HG02623 (cell line): ENCODE measurements at regions not wholly inside any gene's neighbourhood (a gene's known extent, or its start where the extent isn't known, plus 50 kb on each side); places are given as distances from the start of the nearest gene placed in this dataset.
"Not testable (repeated sequence)": the region's sequence is repeated elsewhere in the genome, so short reads cannot be mapped to it uniquely, and the experiment has no call there.

Experiments used
- ATAC-seq: cut with Tn5 transposase; IDR thresholded peaks from one replicate; pipeline ENCODE4 v1.9.1; 2021; ENCODE audit warnings: moderate library complexity; ENCODE audit not compliant: unreplicated experiment

- no peak for ATAC-seq
These were observed 226.0 kb upstream of the PTGER4 start for GRCh38 chr5:40453689-40454088.

GRCh38 chr5:40452874-40453624 is 226.7 kb upstream of the PTGER4 start:
- ATAC-seq = no peak

GRCh38 chr5:40447438-40447837 is 232.3 kb upstream of the PTGER4 start:
- ATAC-seq = no peak

- ATAC-seq = no peak
These were observed 232.8 kb upstream of the PTGER4 start for GRCh38 chr5:40446910-40447309.

DNA sequence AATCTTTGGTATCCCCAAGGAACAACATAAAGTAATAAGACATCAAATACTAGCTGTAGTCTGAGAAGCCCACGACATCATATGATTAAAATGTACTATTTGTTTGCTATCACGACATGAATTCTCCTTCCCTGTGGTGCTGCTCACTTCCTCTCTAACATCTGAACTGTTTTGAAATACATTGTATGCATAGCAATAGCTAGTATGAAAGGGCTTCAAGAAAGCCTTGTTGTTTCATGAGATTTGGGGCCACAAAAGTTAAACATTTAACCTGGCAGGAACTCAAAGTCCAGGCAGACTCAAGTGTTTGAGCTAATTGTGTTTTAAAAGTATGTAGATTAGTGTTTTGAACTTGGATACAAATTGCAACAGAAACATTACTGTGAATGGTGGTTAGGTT is 237.4 kb upstream of the PTGER4 start:
- no peak for ATAC-seq

- peak; percentile 43 for ATAC-seq
These were observed 238.0 kb upstream of the PTGER4 start for GRCh38 chr5:40441733-40442132.

- no peak for ATAC-seq
These were observed 239.0 kb upstream of the PTGER4 start for GRCh38 chr5:40440746-40441145.

DNA sequence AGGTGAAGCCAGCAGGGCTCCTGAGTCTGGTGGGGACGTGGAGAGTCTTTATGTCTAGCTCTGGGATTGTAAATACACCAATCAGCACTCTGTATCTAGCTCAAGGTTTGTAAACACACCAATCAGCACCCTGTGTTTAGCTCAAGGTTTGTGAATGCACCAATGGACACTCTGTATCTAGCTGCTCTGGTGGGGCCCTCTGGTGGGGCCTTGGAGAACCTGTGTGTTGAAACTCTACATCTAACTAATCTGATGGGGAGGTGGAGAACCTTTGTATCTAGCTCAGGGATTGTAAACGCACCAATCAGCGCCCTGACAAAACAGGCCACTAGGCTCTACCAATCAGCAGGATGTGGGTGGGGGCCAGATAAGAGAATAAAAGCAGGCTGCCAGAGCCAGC is 240.6 kb upstream of the PTGER4 start:
- not testable (repeated sequence) for ATAC-seq

- ATAC-seq = not testable (repeated sequence)
These were observed 241.1 kb upstream of the PTGER4 start for GRCh38 chr5:40438646-40439045.

- ATAC-seq = peak; percentile 39
These were observed 242.3 kb upstream of the PTGER4 start for GRCh38 chr5:40437452-40437861.

GRCh38 chr5:40436535-40437237 is 243.0 kb upstream of the PTGER4 start:
- no peak for ATAC-seq

DNA sequence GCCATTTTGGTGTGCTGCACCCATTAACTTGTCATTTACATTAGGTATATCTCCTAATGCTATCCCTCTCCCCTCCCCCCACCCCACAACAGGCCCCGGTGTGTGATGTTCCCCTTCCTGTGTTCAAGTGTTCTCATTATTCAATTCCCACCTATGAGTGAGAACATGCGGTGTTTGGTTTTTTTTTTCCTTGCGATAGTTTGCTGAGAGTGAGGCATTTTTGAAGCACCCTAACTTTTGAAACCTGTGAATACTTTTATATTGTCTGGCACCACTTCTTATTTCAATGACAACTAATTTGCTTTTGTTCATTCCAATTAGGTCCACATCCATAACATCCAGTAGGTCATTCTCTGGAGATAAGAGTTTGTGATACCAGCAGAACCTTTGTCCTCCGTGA is 244.0 kb upstream of the PTGER4 start:
- ATAC-seq = not testable (repeated sequence)

- ATAC-seq = no peak
These were observed 246.9 kb upstream of the PTGER4 start for GRCh38 chr5:40432836-40433235.

GRCh38 chr5:40431734-40432133 is 248.0 kb upstream of the PTGER4 start:
- no peak for ATAC-seq

DNA sequence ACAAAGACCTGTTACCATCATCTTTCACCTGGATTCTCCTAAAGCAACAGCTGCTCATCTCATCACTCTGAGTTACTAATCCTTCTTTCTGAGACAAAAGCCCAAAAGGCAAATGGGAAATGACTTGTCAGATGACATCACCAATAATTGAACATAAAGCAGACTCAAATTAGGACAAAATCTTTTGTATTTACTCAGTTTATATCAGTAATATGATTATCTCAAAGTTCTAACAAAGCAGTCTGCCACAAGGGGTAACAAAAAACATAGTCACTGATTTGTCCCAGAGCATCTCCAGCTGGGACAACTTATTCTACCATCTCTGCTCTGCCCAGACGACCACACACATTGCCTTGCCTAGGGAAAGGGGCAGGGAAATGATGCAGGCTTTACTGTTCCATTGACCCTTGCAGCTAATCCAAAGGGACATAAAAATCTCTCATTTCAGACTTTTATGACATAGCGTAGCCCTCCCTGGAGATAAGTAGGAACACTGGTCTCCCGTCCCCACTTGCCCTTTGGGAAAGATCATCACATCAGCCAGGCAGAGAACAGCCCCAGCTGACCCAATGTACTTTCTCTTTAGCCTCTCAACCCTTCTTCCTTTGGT is 249.5 kb upstream of the PTGER4 start:
- no peak for ATAC-seq

- ATAC-seq = no peak
These were observed 250.2 kb upstream of the PTGER4 start for GRCh38 chr5:40429258-40430100.

- no peak for ATAC-seq
These were observed 250.9 kb upstream of the PTGER4 start for GRCh38 chr5:40428815-40429214.

- ATAC-seq = no peak
These were observed 251.6 kb upstream of the PTGER4 start for GRCh38 chr5:40428126-40428525.

DNA sequence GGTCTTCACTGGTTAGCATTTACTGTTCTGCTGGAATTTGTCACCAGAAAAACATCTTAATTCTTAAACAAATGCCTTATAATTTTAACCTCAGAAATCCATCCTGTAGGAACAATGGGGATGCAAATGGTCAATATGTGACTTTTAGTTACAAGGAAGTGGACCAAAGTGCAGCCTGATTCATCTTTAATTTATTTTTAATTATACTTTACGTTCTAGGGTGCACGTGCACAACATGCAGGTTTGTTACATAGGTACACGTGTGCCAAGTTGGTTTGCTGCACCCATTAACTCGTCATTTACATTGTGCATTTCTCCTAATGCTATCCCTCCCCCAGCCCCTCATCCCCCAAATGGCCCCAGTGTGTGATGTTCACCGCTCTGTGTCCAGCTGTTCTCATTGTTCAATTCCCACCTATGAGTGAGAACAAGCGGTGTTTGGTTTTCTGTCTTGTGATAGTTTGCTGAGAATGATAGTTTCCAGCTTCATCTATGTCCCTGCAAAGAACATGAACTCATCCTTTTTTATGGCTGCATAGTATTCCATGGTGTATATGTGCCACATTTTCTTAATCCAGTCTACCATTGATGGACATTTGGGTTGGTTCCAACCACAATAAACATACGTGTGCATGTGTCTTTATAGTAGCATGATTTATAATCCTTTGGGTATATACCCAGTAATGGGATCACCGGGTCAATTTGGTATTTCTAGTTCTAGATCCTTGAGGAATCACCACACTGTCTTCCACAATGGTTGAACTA is 262.5 kb upstream of the PTGER4 start:
- ATAC-seq = not testable (repeated sequence)

DNA sequence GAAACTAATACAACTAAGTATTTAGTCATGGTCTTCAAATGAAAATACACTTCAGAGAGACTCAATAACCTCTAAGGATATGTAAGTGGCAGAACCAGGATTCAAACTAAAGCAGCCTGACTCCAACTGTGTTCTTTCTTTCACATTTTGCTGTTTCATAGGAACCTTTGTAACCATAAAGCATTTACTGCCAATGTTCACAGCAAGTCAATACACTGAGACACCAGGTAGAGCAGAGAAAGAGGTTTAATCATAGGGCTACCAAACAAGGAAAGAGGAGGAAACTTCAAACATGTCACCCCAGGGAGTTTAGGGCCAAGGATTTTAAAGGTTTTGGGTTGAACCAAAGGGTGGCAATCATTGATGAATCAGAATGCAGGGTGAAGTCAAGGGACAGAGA is 263.1 kb upstream of the PTGER4 start:
- no peak for ATAC-seq
